Neural progenitor cell (in vitro differentiated cells): ENCODE measurements at regions not wholly inside any gene's neighbourhood (a gene's known extent, or its start where the extent isn't known, plus 50 kb on each side); places are given as distances from the start of the nearest gene placed in this dataset.

ENCODE experiments used
- EZH2 ChIP-seq: fragments of 200-600 bp; sonication (generic); IDR thresholded peaks from 2 replicates; pipeline ENCODE4 v1.6.1; 2017; ENCODE audit warnings: antibody characterized with exemption, mild to moderate bottlenecking, moderate library complexity
- TF ChIP-seq, protein P1 (sequence below): fragments of 200-600 bp; sonication (generic); IDR thresholded peaks from 2 replicates; pipeline ENCODE4 v1.5.1; 2017; ENCODE audit warnings: antibody characterized with exemption, mild to moderate bottlenecking

DNA sequence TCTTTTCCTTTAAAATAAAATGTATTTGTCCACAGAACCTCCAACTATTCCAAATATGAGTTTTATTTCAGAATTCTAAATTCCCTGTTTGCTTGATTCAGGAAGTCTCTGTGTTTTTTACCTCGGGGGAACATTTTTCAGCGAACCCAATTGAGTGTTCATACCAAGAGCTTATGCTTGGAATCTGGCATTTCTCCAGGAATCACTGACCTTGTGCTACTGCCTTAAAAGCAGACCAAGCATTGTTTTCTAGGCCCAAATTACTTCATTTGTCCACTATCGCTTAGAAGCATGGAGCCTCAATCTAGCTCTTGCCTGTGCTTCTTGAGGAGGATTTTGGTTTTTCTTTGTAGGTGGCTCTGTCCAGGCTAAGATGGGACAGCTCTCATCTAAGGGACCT, 59.4 kb downstream of the EBLN1 start:
- TF ChIP-seq, protein P1, sequence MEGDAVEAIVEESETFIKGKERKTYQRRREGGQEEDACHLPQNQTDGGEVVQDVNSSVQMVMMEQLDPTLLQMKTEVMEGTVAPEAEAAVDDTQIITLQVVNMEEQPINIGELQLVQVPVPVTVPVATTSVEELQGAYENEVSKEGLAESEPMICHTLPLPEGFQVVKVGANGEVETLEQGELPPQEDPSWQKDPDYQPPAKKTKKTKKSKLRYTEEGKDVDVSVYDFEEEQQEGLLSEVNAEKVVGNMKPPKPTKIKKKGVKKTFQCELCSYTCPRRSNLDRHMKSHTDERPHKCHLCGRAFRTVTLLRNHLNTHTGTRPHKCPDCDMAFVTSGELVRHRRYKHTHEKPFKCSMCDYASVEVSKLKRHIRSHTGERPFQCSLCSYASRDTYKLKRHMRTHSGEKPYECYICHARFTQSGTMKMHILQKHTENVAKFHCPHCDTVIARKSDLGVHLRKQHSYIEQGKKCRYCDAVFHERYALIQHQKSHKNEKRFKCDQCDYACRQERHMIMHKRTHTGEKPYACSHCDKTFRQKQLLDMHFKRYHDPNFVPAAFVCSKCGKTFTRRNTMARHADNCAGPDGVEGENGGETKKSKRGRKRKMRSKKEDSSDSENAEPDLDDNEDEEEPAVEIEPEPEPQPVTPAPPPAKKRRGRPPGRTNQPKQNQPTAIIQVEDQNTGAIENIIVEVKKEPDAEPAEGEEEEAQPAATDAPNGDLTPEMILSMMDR, result no peak
- no peak for TF ChIP-seq EZH2
